ENCODE measurements at regions not wholly inside any gene's neighbourhood (a gene's known extent, or its start where the extent isn't known, plus 50 kb on each side); places are given as distances from the start of the nearest gene placed in this dataset.
"Not testable (repeated sequence)": the region's sequence is repeated elsewhere in the genome, so short reads cannot be mapped to it uniquely, and the experiment has no call there.

DNA sequence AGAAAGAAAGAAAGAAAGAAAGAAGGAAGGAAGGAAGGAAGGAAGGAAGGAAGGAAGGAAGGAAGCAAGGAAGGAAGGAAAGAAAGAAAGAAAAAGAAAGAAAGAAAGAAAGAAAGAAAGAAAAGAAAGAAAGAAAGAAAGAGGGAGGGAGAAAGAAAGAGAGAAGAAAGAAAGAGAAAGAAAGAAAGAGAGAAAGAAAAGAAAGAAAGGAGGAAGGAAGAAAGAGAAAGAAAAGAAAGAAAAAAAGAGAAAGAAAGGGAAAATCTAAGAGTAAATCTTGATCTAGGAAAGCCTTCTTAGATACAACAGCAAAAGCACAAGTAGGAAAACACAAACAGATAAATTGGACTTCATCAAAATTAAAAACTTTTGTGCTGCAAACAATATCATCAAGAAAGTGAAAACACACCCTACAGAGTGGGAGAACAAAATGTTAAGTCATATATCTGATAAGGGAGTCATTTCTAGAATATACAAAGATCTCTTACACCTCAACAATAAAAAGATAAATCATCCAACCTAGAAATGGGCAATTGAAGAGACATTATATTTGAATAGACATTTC is 116.8 kb upstream of the FGF3 start:
- no peak for DNase-seq

DNA sequence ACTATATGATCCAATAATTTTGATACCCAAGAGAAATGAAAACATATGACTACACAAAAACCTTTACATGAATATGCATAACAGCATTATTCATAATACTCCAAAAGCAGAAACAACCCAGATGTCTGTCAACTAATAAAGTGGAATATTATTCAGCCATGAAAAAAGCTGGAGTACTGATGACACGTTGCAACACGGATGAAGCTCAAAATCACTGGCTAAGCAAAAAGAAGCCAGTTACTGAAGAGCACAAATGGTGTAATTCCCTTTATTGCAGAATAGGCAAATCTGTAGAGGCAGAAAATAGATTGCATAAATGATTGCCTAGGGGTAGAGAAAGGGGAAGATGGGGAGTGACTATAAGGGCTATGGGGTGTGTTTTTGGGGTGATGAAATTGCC is 117.6 kb upstream of the FGF3 start:
- DNase-seq = no peak

DNA sequence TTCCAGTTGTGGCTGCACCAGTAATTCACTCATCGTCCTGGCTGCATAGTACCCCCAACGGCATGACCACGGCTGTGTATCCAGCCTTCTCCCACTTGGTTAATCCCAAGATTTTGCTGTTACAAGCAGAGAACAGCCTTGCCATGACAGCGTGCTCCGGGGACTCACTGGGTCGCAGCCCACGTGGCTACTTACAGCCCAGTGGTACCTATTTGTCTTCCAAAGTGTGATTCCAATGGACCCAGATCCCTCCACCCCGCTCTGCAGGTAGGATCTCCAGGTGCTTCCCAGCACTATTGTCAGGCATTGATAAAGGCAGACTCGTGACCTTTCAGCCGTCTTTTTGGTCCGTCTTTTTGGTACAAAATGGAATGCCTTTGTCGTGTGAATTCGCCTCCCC is 119.0 kb upstream of the FGF3 start:
- no peak for DNase-seq

DNA sequence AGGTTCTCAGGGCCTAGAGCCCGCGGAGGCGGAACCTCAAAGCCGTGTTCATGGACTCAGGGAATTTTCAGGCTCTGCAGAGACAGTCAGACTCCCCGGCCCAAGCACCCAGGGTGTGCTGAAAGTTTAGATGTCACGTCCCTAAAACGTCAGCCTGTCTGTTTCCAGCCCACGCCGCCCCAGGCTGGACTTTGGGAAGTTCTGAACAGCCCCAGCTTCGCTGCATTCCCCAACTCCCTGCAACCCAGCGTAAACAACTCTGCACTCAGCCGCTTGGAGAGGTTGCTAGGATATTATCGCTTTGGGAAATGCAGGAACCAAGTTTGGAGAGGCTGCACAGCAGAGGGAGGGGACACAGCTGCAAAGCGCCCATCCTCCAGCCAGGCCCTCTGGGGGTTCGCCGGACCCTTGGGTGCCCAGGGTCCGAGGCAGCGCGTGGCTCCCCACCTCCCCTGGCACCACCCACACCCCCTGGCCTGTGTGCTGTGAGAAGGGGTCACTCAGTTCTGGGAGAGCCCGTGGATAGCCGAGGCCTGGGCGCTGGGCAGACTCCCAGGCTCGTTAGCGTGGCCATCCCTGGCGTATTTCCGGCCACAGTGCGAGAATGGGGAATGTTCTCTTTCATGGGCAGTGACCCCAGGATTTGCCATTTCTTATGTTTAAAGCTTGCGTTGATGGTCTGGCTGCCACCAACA is 120.5 kb upstream of the FGF3 start:
- no peak for DNase-seq

DNA sequence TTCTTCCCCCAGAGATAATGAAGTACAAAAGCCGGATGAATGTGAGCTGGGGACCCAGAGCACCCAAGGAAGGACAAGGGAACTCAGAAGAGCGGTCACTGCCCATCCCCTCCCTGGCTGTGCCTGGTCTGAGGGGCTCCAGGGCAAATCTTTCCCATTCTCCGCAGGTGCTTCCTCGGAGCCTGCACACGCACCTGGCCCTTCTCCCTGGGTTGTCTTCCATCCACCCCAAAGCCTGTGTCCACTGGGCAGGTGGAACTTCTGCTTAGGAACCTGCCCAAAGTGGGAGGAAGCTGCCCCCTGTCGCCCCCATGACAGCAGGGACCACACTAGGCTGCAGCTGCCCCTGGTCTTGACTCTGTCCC is 121.0 kb upstream of the FGF3 start:
- DNase-seq = no peak

DNA sequence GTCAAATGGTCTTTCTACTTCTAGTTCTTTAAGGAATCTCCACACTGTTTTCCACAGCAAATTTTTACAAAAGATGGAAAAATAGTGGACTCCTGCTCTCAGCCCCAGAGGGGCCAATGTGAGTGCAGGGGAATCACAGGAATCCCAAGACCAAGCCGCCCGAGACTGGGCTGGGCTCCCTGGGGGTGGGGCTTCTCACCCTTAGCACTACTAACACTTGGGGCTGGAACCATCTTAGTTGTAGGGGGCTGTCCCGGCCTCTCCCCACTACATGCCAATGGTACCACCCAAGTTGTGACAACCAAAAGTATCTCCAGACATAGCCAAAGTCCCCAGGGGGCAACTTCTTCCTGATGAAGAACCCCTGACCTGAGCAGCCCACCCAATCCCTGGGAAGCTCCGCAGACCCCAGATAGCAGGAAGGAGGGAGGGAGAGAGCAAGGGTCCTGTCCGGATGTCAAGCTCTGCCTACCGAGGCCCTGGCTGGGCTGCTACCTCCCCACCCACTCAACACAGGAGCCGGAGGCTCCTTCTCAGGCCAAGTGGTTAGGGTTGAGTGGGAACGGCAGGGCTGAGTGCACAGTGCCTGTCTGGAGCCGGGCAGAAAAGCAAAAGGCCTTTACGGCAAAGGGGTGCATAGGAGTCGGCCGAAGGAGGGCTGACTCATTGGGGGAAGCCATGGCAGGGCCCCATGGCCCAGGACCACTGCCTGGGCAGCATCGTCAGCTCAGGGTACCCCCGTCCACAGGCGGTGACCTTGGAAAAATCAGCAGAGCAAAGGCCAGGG is 122.5 kb upstream of the FGF3 start:
- DNase-seq = no peak

DNA sequence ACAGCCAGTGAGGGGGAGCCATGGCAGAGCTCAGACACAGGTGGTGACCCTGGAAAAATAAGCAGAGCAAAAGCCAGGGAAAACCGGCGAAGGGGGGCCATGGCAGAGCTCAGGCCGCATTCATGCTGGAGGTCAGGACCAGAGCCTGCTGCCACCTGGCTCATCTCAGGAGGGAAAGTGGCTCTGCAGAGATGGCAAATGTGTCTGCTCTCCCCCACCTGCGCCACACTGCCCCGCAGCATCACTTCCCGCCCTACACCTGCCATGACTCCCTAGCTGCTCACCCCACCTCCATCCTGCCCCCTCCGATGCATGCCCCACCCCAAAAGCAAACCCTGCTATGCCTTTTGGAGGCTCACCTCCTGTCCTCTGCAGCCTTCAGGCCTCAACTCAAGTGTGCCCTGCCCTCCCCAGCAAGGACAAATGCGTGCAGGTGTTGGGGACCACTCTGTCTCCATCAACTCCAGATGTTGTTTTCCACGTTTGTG is 123.2 kb upstream of the FGF3 start:
- no peak for DNase-seq

DNA sequence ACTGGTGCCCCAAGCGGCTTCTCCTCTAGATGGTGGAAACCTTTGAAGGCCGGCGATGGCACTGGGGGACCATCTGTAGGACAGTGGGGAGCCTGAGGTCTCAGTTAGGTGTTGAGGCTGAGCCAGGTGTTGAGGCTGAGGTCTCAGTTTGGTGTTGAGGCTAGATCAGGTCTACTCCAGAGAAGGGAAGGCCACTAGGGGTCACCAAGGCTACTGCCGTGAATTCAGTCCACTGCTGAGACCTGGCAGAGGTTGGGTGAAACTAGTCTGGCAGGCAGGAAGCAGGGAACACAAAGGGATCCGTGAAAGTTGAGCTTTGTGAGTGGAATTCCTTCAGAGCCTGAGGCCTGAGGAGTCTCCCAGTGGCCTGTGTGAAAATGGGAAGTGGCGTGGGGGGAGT is 123.8 kb upstream of the FGF3 start:
- no peak for DNase-seq

DNA sequence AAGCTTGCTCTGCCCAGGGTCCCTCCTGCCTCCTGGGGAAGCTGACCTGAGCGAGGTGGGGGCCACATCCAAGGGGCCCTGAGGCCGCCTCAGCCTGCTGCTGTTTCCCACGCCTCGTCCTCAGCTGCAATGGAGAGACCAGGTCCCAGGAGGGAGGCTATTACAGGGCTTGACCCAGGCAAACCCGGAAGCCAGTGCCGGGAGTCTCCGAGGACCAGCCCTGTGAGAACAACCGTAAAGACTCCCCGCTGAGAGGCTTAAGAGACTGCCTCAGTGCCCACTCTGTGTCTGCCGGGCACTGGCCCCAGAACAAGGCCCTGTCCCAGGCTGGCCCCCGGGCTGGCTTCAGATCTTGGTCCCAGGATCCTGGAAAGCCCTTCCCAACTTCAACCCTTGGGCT is 124.3 kb upstream of the FGF3 start:
- DNase-seq = no peak

DNA sequence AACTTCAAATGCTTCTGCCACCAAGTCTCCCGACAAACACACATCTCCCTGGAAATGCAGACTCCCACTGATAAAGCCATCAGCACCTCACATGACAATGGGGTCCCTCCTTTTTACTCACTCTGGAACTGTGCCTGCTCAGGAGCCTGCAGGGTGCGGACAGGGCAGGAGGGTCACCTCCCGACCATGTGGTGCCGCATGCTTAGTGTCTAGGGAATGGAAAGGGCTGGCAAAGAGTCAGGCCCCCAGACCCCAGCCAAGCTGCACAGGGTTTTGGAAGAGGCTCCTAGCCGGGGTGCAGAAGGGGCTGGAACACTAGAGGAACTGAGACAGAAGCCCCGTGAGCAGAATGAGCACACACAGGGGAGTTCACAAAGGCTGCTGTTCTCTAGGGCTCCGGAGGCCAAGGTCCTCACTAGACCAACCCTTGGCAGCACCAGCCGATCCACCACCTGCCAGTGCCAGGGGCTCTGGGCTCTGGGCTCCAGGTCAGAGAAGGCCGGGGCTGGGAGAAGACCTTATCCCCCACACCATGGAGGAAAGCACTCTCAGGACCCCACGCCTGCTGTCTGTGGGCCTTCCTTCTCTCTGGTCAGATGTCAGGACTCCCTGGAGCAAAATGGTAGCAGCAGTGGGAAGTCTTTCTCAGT is 125.1 kb upstream of the FGF3 start:
- no peak for DNase-seq

DNA sequence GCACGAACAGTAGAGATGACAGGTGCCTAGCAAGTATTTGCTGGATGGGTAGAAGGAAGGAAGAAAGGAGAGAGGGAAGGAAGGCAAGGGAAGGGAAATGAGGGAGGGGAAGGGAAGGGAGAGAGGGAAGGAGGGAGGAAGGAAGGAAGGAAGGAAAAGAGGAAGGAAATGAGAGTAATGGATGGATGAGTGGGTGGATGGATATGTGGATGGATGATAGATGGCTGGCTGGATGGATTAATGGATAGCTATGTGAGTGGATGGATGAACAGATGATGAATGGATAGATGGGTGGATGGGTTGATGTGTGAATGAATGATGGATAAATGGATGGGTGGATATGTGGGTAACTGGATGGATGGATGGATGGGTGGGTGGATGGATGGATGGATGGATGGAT is 125.9 kb upstream of the FGF3 start:
- no peak for DNase-seq

DNA sequence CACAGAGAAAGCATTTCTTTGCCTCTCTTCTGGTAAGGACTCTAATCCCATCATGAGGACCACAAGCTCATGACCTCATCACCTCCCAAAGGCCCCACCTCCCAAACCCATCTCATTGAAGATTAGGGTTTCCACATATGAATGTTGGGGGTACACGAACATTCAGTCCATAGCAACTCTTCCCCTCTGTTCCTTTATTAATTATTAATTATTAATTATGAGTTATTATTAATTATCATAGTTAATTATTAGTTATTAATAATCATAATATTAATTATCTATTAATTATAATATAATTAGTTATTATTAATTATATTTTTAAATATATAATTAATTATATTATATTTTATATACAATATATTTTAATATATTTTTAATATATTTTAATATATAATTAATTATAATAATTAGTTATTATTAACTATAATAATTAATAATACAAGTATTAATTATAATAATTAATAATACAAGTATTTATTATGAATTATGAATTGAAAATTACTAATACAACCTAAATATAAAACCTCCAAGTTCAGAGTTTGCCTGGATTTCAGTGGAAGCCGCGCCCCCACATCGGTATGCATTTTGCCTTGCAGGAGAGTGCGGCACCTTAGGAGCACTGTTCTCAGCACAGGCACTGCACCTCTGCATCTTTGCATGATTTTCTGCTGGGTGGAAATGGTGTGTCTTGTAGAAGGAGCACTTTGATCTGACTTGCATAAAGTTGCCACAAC is 128.0 kb upstream of the FGF3 start:
- no peak for DNase-seq

DNA sequence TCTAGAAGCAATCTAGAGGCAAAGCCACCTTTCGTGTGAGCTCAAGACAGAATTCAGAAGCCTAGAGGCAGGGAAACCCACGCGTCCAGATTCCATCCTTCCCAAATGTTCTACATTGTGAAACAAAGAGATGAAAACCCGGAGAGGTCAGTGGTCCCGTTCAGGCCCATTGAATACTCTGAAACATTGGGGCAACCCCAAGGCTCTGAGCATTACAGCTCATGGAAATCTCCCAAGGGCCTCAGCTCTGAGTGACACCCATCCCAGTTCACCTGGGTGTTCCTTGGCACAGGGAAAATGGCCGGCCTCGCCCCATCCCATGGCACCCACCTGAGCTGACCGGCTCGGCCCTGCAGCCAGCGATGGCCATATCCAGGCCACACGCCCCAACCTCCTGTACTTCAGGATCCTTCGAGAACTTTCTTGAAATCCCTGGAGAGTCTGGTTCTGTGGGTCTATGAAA is 128.6 kb upstream of the FGF3 start:
- no peak for DNase-seq

DNA sequence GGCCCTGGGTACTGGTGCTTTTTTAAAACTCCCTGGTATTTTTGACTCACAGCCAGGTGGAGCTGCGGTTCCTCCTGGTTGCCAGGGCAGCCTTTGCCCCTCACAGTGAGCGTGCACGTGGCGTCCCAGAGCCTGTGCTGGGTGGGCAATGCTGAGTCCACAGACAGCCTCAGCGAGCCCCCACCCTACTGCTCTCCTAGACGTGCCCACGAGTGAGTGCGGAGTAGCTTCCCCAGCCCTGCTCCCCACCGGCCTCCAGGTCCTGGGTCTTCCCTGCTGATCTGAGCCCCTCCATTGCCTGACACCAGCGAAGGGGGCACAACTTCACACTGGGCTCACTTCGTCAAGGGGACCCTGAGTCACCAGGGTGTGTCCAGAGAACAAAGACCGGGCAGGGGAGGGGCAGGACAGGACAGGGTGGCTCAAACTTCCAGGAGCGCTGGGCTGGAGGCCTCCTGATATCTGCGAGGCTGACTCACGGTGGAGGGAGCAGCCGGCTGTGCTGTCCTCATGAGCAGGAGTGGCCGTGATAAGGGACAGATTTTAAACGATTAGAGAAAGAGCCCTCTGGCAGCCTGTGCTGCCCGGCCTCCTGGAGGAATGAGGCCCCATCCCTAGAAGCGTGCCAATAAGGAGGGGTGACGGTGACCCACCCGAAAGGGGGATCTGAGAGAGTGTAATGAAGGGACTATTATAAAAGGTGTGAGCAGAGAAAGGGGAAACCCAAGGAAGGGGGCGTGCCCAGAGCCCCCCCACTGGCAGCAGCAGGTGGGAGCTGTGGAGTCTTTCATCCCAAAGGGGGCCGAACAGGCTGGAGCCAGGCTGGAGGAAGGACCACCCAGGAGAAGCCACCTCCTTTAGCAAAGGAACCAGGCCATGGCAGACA is 129.3 kb upstream of the FGF3 start:
- DNase-seq = no peak

DNA sequence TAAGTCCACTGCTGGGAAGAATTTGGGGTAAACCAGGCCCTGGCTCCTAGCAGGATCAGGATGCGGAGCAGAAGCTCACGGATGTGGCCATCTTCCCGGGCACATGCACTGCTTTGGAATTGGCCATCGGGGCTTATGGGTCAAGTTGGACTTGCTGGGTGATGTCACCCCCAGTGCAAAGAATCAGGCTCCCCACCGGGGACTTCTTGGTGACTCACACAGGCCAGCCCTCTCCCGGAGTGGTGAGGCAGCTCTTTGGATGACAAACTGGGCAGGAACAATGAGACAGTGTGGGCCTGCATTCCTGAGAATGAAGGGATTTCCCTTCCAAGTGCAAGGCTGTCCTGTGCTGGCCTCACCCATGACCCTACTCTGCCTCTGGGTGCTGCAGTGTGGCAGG is 128.8 kb upstream of the ANO1 start:
- DNase-seq = no peak

DNA sequence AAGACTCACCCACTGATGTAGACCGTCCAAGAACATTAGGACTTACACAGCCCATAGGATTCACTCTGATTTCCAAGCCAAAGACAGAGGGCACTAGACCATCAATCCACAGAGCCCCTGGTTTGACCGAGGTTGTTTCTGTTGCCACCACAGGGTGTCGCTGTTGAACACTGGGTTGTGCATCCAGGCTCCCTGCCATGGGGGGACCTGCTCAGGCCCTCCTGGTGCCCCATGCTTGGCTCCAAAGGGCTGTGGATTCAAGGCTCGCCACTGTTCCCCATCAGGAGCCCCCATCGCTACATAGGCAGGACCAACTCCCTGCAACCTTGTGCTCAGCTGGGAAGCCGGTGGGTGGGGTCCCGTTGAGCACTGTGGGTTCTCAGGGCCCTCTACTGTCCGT is 128.0 kb upstream of the ANO1 start:
- no peak for DNase-seq

DNA sequence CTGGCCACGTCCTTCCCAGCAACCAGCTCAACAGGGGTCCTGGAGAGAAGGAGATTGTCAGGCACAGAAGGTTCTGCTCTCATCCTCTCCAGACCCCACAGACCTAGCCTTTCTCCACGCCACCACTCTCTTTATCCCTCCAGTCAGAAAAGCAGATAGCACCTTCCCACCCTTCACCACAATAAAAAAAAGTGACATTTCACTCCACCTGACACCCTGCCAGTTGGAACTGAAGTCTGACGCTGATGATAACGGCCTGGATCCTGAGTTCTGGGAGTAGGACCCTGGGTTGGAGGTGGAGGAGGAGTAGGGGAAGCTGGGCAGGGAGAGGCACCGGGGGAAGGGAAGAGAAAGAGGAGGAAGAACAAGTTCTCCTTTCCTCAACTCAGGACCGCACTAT is 127.5 kb upstream of the ANO1 start:
- DNase-seq = no peak

DNA sequence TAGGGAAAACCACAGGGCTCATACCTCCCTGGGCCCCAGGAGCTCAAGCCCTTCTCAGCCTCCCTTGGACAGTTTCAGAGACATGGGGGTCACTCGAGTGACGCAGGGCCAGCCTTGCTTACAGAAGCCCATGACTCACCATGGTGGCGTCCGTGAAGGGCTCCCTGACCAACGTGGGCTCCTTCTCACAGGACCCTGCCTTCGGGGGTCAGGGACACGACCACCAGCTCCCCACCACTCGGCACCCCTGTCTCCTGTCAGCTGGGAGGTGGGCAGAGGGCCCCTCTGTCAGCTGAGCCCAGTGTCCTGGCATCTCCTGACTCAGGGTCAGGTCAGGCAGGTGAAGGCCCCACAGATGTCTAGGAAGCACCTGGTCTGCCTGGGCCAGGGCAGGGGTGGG is 126.3 kb upstream of the ANO1 start:
- no peak for DNase-seq

DNA sequence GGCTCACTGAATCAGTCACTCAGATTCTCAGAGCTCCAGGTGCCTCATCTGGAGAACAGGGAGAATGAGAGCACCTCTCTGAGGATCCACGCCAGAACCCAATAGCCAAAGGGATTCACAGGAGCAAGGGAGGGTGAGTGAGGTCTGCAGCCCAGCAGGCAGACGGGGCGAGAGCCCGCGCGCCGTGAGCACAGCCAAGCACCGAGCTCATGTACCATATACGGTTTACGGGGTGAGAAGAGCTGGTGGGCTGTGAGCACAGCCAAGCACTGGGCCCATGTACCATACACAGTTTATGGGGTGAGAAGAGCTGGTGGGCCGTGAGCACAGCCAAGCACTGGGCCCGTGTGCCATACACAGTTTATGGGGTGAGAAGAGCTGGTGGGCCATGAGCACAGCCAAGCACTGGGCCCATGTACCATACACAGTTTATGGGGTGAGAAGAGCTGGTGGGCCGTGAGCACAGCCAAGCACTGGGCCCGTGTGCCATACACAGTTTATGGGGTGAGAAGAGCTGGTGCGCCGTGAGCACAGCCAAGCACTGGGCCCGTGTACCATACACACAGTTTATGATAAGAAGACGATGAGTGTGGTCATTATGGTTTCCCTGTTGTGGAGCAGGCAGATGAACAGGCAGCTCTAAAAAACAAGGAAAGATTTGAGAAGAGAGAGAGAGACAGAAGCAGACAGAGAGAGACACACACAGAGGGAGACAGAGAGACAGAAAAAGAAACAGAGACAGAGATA is 125.7 kb upstream of the ANO1 start:
- DNase-seq = not testable (repeated sequence)

DNA sequence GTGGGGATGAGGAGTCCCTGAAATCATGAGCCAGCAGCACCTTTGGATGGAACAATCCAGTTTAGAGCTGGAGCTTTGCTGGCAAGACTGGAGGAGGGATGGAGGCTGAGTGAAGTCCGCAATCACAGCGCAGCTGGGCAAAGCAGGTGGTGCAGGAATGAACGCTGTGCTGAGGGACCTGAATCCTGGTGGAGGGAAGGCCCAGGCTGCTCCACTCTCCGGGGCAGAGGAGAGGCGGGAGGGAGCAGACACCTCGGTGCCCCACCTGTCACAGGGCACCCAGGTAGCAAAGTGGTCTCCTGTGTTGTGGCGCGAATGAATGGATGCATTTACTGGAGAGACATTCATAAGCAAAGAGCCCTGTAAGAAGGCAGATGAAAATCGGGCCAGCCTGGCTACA is 124.8 kb upstream of the ANO1 start:
- DNase-seq = no peak

DNA sequence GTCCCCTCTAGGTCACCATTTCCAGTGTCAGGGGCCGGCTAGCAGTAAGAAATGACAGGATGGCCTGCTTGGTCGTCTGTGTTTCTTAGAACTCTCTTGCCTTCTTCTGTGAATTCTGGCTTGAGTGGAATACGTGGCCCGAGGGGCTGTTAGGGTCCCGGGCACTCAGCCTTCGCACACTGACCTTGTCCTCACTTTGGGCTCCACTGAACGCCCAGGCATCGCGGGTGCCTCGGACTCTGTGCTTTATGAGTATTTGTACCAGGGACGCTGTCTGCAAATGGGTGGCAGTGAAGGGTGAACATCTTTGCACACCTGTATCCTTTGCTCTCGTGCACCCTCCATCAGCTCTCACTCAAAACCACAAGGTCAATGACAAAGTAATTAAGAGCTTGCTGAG is 123.4 kb upstream of the ANO1 start:
- no peak for DNase-seq
